ENCODE measurements at regions not wholly inside any gene's neighbourhood (a gene's known extent, or its start where the extent isn't known, plus 50 kb on each side); places are given as distances from the start of the nearest gene placed in this dataset.

- CTCF ChIA-PET, result no interaction called here
- POLR2A ChIA-PET, result no interaction called here
- TF ChIP-seq FOXK2 (IDR thresholded peaks at IDR 0.05) (no peak), BHLHE40 (IDR thresholded peaks at IDR 0.05; ENCODE audit: borderline replicate concordance) (no peak), SUZ12 (IDR thresholded peaks at IDR 0.05) (no peak)
- DNase-seq (ENCODE audit: extremely low spot score), result no peak
Observed at GRCh38 chr11:70775386-70776075, 377.2 kb downstream of the CTTN start.

GRCh38 chr11:70776914-70777532 lies 378.7 kb downstream of the CTTN start:
- ChIA-PET POLR2A (no interaction called here), CTCF (no interaction called here)
- TF ChIP-seq PKNOX1 (IDR thresholded peaks at IDR 0.05), result no peak
- TF ChIP-seq ELF4 (IDR thresholded peaks at IDR 0.05), result no peak
- TF ChIP-seq LEF1 (IDR thresholded peaks at IDR 0.05; ENCODE audit: borderline replicate concordance), result no peak
- TF ChIP-seq ARNT (IDR thresholded peaks at IDR 0.05), result no peak
- no peak for TF ChIP-seq FOXA1 (IDR thresholded peaks at IDR 0.05)
- TF ChIP-seq L3MBTL2 (conservative IDR thresholded peaks at IDR 0.05), result no peak
- TF ChIP-seq FOXK2 (IDR thresholded peaks at IDR 0.05), result no peak
- no peak for TF ChIP-seq CTBP1 (IDR thresholded peaks at IDR 0.05; ENCODE audit: borderline replicate concordance)
- no peak for TF ChIP-seq BHLHE40 (IDR thresholded peaks at IDR 0.05; ENCODE audit: borderline replicate concordance)
- DNase-seq (ENCODE audit: extremely low spot score), result no peak

GRCh38 chr11:70778883-70779282 lies 380.6 kb downstream of the CTTN start:
- CTCF ChIA-PET, result no interaction called here
- no peak for DNase-seq (ENCODE audit: extremely low spot score)
- TF ChIP-seq NFRKB (IDR thresholded peaks at IDR 0.05) (no peak), ELF4 (IDR thresholded peaks at IDR 0.05) (no peak)
- POLR2A ChIA-PET, result no interaction called here

GRCh38 chr11:70779433-70780245 lies 381.3 kb downstream of the CTTN start:
- ChIA-PET POLR2A (no interaction called here), CTCF (no interaction called here)
- no peak for DNase-seq (ENCODE audit: extremely low spot score)
- TF ChIP-seq ELF4 (IDR thresholded peaks at IDR 0.05), result no peak
- no peak for TF ChIP-seq BHLHE40 (IDR thresholded peaks at IDR 0.05; ENCODE audit: borderline replicate concordance)
- no peak for TF ChIP-seq LEF1 (IDR thresholded peaks at IDR 0.05; ENCODE audit: borderline replicate concordance)
- TF ChIP-seq FOXA1 (IDR thresholded peaks at IDR 0.05), result no peak
- no peak for TF ChIP-seq NFRKB (IDR thresholded peaks at IDR 0.05)
- no peak for TF ChIP-seq TARDBP (IDR thresholded peaks at IDR 0.05)
- TF ChIP-seq PKNOX1 (IDR thresholded peaks at IDR 0.05), result no peak
- TF ChIP-seq ARNT (IDR thresholded peaks at IDR 0.05), result no peak
- no peak for TF ChIP-seq SP1 (IDR thresholded peaks at IDR 0.05)
- no peak for TF ChIP-seq L3MBTL2 (conservative IDR thresholded peaks at IDR 0.05)
- TF ChIP-seq FOXM1 (IDR thresholded peaks at IDR 0.05; ENCODE audit: borderline replicate concordance), result no peak
- no peak for TF ChIP-seq FOXK2 (IDR thresholded peaks at IDR 0.05)
- no peak for TF ChIP-seq ZNF384 (IDR thresholded peaks at IDR 0.05)

- no peak for DNase-seq (ENCODE audit: extremely low spot score)
- CTCF ChIA-PET, result interaction anchor here (0.7 kb wide), 1 partner anchor 27 kb away, joined by 4 read pairs; no protein-coding TSS in a partner anchor
- POLR2A ChIA-PET, result no interaction called here
- TF ChIP-seq FOXM1 (IDR thresholded peaks at IDR 0.05; ENCODE audit: borderline replicate concordance), result no peak
- no peak for TF ChIP-seq ZNF384 (IDR thresholded peaks at IDR 0.05)
- no peak for TF ChIP-seq ELF4 (IDR thresholded peaks at IDR 0.05)
- TF ChIP-seq SUZ12 (IDR thresholded peaks at IDR 0.05), result no peak
- no peak for TF ChIP-seq NFRKB (IDR thresholded peaks at IDR 0.05)
- TF ChIP-seq FOXA1 (IDR thresholded peaks at IDR 0.05), result no peak
- no peak for TF ChIP-seq CTBP1 (IDR thresholded peaks at IDR 0.05; ENCODE audit: borderline replicate concordance)
- no peak for TF ChIP-seq LEF1 (IDR thresholded peaks at IDR 0.05; ENCODE audit: borderline replicate concordance)
- TF ChIP-seq FOXK2 (IDR thresholded peaks at IDR 0.05), result no peak
- TF ChIP-seq HDGF (IDR thresholded peaks at IDR 0.05; ENCODE audit: borderline replicate concordance), result no peak
- TF ChIP-seq BHLHE40 (IDR thresholded peaks at IDR 0.05; ENCODE audit: borderline replicate concordance), result no peak
- no peak for TF ChIP-seq ARNT (IDR thresholded peaks at IDR 0.05)
- TF ChIP-seq PKNOX1 (IDR thresholded peaks at IDR 0.05), result no peak
- no peak for TF ChIP-seq SP1 (IDR thresholded peaks at IDR 0.05)
- no peak for TF ChIP-seq TARDBP (IDR thresholded peaks at IDR 0.05)
Observed at GRCh38 chr11:70780246-70780535, 381.9 kb downstream of the CTTN start.

- ChIA-PET CTCF (no interaction called here), POLR2A (no interaction called here)
- TF ChIP-seq HDGF (IDR thresholded peaks at IDR 0.05; ENCODE audit: borderline replicate concordance) (no peak), SP1 (IDR thresholded peaks at IDR 0.05) (no peak), ARNT (IDR thresholded peaks at IDR 0.05) (no peak), TARDBP (IDR thresholded peaks at IDR 0.05) (no peak), NFRKB (IDR thresholded peaks at IDR 0.05) (no peak), L3MBTL2 (conservative IDR thresholded peaks at IDR 0.05) (no peak), FOXK2 (IDR thresholded peaks at IDR 0.05) (no peak), FOXA1 (IDR thresholded peaks at IDR 0.05) (no peak), ZNF384 (IDR thresholded peaks at IDR 0.05) (no peak), FOXM1 (IDR thresholded peaks at IDR 0.05; ENCODE audit: borderline replicate concordance) (no peak), BHLHE40 (IDR thresholded peaks at IDR 0.05; ENCODE audit: borderline replicate concordance) (no peak), PKNOX1 (IDR thresholded peaks at IDR 0.05) (no peak), ELF4 (IDR thresholded peaks at IDR 0.05) (no peak), SUZ12 (IDR thresholded peaks at IDR 0.05) (no peak), CTBP1 (IDR thresholded peaks at IDR 0.05; ENCODE audit: borderline replicate concordance) (no peak), LEF1 (IDR thresholded peaks at IDR 0.05; ENCODE audit: borderline replicate concordance) (no peak)
- no peak for DNase-seq (ENCODE audit: extremely low spot score)
Observed at GRCh38 chr11:70782401-70782913, 384.1 kb downstream of the CTTN start.

Measured in HEK293T (cell line).